A204.1 (cell line): ENCODE measurements at regions not wholly inside any gene's neighbourhood (a gene's known extent, or its start where the extent isn't known, plus 50 kb on each side); places are given as distances from the start of the nearest gene placed in this dataset.

Experiments used
- FAIRE-seq: peaks from 2 replicates; lab custom pipeline; 2012; peaks lifted over from hg19 to GRCh38; lab: Jason Lieb, UNC

DNA sequence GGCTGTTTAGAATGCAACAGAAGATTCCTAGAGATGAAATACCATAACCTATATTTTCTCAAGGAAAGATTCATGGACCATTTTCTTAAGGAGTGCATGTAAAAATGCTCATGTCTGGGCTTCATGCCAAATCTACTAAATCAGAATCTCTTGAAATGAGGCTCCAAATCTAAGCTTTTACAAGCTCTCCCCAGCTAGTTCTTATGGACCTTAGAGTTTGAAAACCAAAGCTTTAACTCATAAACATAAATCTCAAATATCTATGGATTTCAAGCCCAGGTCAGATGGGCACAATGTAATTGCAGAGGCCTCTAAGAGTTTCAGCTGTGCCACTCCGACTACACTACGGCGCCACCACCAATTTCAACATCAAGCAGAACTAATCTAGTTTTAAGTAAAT, 117.3 kb upstream of the CAND1 start:
- FAIRE-seq, result no peak

DNA sequence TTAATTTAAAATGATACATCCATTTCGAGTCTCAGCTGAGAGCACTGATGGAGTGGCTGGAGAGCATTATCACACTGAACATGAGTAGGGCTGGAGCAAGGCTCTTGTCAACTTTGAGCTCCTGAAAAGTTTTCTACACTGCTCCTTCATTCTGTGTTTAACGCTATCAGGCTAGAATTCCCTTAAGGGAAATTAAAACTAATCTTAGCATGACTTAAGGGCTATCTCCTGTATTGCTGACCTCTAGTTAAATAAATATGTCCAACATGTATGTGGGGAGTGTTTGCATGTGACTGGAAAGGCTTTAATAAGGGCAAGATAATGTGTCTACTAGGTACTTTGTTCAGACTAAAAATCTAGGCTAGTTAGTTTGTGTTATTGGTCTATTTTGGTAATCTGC, 116.7 kb upstream of the CAND1 start:
- FAIRE-seq, result no peak

DNA sequence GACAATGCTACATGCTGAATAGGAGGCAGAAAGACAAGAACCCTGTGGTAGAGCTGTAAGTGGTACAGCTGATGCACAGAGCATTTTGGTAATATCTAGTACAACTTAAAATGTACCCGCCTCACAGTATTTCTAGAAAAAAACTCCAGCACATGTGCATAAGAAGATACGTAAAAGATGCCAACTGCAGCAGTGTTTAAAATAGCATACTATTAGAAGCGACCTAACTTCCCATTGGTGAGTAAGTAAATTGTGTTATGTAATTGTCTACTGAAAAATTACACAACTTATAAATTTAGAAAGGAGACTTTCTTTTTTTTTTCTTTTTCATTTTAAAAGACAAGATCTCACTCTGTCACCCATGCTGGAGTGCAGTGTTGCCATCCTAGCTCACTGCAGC, 114.3 kb upstream of the CAND1 start:
- no peak for FAIRE-seq

DNA sequence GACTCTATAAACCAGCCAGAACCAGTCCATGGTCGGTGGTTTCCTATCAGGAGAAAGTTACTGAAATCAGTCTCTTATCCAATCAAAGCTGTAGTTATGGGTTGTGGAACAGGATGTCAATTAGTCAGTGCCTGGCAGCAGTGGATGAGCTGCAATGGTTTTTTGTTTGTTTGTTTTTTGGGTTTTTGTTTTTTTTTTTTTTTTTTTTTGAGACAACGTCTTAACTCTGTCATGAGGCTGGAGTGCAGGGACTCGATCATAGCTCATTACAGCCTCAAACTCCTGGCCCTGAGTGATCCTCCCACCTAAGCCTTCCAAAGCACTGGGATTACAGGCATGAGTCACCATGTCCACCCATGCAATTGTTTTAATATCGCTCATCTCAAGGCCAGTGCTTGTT, 113.3 kb upstream of the CAND1 start:
- no peak for FAIRE-seq

DNA sequence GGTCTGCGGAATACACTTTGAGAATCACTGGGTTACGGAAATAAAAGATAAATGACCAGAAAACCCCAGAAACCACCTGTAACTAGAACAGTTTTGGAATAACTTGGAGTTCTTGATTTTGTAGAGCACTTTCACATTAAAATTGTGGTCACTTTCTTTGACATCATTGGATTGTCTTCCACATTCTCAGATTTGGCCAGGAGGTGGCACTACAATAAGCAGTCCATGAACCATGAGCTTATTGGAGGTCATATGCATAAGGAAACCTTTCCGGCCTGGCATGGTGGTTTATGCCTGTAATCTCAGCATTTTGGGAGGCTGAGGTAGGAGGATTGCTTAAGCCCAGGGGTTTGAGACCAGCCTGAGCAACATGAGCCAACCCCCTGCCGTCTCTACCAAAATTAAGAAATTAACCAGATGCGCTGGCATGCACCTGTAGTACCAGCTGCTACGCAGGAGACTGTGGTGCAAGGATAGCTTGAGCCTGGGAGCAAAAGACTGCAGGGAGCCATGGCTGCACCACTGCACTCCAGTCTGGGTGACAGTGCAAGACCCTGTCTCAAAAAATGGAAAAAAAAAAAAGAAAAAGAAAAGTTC, 107.7 kb upstream of the CAND1 start:
- peak; percentile 87 for FAIRE-seq

DNA sequence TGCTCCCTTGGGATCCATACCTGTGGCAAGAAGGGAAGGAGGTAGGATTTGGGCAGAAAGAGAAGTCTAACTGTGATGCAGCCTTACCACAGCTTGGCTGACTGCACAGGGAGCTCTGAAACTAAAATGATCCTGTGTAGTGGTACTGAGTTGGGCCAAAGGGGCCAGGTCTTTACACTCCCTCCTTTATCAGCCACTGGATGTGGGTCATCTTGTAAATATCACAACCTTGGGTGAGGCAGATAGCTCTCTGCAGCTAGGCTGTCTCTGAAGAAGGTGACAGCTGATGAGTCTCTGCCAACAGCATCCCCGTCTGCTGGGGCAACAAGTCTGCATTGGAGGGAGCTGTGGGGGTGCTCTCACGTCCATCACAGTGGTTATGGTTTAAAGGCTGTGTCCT, 95.9 kb upstream of the CAND1 start:
- FAIRE-seq, result no peak

DNA sequence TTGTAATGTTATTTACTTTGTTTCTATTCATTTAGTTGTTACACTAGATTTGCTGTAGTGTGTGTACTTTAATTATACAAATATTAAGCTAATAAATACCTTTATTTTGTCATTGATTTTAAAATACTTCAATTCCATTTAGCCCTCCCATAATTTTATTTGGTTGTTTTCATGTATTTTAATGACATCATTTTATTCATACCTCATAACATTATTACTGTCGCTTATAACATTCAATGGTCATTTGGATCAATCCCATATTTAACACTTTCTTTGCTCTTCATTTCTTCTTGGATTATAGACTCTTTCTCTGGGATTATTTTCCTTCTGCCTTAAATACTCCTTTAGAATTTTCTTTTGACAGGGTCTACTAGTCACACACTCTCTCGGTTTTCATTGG, 86.6 kb upstream of the CAND1 start:
- peak; percentile 74 for FAIRE-seq

DNA sequence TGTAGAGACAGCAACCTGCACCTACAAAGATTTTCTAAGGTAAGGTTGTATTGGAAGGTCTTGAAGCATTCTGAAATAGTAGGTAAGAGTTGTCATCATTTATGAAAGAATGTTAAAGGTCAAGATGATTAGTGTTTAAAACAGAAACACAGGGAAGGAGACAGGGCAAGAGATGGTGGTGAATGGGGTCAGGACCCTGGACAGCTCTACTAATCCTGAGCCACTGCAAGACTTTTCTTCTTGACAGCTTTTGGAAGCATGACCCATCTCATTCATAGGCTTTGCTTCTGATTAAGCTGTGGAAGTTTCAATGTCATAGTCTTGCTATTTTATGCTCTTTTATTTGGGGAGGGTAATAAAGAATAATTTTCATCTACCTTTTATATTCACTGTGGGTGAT, 75.5 kb upstream of the CAND1 start:
- no peak for FAIRE-seq

DNA sequence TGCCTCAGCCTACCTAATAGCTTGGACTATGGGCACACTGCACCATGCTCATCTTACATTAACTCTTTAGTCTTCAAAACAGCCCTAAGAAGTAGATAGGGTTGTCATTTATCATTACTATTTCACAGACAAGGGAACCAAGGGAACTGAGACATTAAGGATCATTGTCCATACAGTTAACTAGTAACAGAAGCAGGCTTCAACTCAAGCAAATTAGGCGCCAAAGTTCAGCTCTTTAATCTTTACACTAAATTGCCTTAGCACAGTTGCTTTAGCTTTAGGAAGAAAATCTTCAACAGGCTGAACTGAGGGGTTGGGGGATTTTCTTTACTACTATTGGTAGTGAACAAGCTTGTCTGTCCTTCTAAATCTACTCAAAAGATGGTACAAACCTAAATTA, 68.8 kb upstream of the CAND1 start:
- no peak for FAIRE-seq

DNA sequence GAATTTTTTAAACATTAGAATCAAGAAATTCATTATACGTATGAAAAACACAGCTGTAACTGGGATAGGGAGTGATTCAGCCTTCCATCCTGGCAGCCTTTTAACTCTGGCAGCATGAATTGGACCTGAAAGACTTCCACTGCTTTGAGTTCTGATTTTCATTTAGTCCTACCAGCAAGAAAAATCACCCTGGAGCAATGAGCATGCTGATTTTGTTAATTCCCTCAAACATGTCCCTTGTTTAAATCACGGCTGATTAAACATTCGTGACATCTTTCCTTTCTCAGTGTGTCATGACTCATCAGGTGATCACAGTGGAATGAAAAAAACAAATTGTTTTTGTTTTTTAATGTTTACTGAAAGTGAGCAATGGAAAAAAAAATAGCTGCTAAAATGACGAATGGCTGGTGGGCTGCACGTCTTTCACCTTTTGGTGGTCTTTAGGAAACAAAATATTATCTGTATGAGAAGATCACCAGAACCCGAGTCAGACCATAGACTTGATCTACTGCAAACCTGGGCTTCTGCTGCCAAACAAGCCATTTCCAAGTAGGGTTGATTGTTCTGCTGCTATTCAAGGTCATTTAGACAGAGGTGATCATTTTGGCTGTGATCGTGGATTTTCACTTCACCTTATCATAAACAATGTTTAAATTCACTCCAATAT, 67.0 kb upstream of the CAND1 start:
- FAIRE-seq, result no peak

DNA sequence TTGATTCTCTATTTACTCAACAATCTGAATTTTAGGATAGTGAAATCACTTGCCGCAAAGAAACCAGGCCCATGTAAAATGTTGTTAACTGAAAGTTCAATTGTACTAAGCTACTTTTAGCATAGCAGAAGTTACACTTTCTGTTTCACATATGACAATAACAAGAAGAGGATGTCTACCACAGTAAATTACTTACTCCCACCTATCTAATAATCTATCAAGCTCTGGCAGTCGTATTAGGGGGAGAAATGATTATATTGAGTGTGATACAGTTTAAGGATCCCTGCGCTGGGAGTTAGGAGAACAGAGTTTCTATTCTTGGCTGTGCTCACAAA, 66.5 kb upstream of the CAND1 start:
- no peak for FAIRE-seq

DNA sequence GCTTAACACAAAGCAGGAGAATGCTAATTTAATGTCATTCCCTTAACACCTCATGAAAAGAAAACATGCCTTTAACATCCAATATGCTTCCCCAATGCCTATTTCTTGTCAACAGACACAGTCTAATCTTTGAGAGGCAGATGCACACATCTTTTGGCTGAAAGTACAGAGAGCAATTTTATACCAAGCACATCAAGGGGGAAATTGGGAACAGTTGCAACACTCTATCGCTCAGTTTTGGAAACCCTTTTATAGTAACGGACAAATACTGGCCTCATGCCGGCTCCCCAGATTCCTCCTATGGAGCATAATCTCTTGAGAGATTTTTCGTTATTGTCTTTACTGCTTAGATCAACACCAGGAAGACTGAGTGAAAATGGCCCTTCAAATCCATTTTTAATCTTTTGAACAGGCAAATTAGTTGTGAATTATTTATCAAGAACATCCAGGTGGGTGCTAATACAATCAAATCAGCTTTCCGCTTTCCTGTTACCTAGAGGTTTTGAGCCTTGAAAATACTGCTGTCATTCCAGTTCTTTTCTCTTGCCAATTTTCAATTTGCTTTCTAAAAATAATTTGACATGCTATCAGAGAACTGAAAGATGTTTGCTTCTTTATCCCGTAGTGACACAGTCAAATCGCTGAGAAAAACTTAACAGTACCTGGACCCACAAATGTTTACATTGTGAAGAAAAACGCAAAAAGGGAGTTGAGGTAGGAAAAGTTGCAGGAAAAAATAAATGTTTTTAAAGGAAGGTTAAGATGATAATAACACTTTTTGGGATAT, 60.7 kb upstream of the CAND1 start:
- FAIRE-seq, result no peak

DNA sequence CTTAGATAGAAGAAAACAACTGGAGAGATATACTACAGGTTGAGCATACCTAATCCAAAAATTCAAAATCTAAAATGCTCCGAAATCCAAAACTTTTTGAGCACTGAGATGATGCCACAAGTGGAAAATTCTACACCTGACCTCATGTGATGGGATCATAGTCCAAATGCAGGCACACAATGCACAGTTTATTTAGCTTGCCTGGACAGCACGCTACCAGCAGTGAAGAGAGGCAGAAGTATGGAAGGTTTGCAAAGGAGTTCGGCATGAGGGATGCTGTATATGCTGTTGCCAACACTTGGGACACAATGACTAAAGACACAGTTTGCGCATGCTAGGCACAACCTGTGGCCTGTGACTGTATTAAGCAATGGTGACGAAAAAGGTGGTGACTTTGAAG, 58.1 kb upstream of the CAND1 start:
- no peak for FAIRE-seq

DNA sequence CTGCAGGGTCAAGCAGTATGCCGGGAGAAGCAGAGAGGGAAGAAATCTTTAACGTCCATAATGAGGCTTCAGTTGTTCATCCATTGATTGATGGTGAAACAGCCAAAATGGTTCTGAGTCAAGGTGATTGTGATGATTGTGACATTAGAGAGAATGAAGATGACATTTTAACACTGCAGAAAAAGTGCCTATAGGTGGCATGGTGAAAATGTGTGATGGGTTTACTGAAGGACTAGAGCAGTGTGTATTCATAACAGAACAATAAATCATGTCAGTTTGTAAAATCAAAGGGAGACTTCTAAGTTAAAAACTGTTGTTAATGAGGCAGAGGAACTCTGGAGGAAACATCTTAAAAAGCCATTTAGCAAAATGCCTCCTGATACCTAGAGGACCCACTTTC, 57.7 kb upstream of the CAND1 start:
- FAIRE-seq, result no peak

DNA sequence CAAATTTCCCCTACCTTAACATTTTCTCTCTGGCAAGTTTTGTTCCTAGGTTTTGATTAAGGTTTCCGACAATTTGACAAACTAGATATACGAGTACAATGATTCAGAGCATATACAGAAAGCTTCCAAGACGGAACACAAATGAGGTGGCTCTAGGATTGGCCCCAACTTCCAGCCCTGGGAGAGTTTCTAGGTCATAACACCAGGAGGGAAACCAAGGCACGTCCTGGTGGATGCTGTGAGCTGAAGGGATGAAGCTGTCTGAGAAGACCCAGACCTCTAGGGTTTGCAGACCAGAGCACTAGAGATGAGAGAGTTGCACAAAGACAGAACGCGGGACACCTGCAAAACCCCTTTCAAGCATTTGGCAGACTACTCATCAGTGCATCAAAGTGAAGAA, 51.5 kb upstream of the CAND1 start:
- FAIRE-seq, result no peak
